ENCODE measurements at regions not wholly inside any gene's neighbourhood (a gene's known extent, or its start where the extent isn't known, plus 50 kb on each side); places are given as distances from the start of the nearest gene placed in this dataset.
"Not testable (repeated sequence)": the region's sequence is repeated elsewhere in the genome, so short reads cannot be mapped to it uniquely, and the experiment has no call there.

DNA sequence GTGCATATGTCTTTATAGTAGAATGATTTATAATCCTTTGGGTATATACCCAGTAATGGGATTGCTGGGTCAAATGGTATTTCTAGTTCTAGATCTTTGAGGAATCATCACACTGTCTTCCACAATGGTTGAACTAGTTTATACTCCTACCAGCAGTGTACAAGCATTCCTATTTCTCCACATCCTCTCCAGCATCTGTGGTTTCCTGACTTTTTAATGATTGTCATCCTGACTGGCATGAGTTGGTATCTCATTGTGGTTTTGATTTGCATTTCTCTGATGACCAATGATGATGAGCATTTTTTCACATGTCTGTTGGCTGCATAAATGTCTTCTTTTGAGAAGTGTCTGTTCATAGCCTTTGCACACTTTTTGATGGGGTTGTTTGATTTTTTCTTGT lies 152.8 kb downstream of the INHBA start:
- TF ChIP-seq, protein P1, sequence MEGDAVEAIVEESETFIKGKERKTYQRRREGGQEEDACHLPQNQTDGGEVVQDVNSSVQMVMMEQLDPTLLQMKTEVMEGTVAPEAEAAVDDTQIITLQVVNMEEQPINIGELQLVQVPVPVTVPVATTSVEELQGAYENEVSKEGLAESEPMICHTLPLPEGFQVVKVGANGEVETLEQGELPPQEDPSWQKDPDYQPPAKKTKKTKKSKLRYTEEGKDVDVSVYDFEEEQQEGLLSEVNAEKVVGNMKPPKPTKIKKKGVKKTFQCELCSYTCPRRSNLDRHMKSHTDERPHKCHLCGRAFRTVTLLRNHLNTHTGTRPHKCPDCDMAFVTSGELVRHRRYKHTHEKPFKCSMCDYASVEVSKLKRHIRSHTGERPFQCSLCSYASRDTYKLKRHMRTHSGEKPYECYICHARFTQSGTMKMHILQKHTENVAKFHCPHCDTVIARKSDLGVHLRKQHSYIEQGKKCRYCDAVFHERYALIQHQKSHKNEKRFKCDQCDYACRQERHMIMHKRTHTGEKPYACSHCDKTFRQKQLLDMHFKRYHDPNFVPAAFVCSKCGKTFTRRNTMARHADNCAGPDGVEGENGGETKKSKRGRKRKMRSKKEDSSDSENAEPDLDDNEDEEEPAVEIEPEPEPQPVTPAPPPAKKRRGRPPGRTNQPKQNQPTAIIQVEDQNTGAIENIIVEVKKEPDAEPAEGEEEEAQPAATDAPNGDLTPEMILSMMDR (IDR thresholded peaks at IDR 0.05; ENCODE audit: insufficient read depth, low read length, poor library complexity, severe bottlenecking), result not testable (repeated sequence)
- TF ChIP-seq EZH2phosphoT487 (conservative IDR thresholded peaks at IDR 0.05; ENCODE audit: low read length), result not testable (repeated sequence)

Data from SU-DHL-6 (cell line).